Stimulated activated CD8-positive, alpha-beta memory T cell treated with anti-CD3 and anti-CD28 coated beads, Interleukin-12 subunit alpha, Interleukin-12 subunit beta, amount 100 ng/mL, for 24 hours (primary cell): ENCODE measurements at regions not wholly inside any gene's neighbourhood (a gene's known extent, or its start where the extent isn't known, plus 50 kb on each side); places are given as distances from the start of the nearest gene placed in this dataset.
A peak's percentile ranks its signal among the peaks of the same experiment; 100 is the strongest.
"Not testable (repeated sequence)": the region's sequence is repeated elsewhere in the genome, so short reads cannot be mapped to it uniquely, and the experiment has no call there.

Experiments used
- DNase-seq: peaks from one replicate; pipeline ENCODE4 v3.0.0-alpha.2; 2020; ENCODE audit errors: extremely low read depth

DNA sequence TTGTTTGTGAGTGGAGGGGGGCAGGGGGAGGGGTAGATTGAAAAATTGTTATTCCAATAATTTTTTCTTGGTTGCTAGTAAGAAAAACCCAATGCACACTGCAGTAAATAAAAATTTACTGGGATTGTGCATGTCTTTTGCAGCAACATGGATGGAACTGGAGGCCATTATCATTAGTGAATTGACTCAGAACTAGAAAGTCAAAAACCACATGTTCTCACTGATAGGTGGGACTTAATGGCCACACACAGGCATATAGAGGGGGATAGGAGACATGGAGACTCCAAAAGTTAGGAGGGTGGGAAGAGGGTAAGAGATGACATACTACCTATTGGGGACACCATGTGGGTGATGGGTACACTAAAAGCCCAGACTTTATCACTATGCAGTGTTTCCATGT lies 67.2 kb downstream of the BUB3 start:
- DNase-seq: no peak

DNA sequence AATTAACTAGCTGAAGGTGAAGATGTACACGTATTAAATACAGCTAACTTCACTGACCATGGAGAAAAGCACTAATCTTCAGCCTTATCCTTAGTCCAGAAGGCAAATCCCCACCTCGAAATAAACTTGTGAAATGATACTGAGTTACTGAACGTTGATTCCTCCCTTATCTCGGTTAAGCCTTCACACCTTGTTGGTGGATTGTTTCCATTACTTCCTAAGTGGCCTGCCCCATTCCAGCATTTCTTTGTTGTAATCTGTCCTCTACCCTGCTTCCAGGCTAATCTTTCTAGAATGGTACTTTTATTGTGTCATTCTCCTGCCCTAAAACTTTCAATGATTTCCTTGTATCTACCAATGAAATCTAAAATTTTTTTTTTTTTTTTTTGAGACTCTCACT lies 68.6 kb downstream of the BUB3 start:
- DNase-seq: no peak

DNA sequence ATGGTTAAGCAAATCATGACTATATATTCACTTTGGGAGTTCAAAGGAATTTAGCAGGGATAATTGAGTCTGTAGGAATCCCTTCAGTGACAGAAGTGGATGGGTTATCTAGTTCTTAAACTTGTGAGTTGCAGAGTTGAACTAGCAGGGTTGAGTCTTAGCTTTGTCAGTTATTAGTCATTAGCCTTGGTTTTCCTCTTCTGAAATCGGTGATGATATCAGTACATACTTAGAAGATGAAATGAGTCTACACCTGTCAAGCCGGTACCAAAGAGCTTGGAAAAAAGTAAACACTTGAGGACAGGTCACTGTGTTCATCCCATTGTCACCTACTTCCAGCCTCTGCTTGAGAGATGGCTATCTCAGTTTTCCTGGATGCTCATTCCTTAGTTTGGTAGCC lies 73.5 kb downstream of the BUB3 start:
- no peak for DNase-seq

DNA sequence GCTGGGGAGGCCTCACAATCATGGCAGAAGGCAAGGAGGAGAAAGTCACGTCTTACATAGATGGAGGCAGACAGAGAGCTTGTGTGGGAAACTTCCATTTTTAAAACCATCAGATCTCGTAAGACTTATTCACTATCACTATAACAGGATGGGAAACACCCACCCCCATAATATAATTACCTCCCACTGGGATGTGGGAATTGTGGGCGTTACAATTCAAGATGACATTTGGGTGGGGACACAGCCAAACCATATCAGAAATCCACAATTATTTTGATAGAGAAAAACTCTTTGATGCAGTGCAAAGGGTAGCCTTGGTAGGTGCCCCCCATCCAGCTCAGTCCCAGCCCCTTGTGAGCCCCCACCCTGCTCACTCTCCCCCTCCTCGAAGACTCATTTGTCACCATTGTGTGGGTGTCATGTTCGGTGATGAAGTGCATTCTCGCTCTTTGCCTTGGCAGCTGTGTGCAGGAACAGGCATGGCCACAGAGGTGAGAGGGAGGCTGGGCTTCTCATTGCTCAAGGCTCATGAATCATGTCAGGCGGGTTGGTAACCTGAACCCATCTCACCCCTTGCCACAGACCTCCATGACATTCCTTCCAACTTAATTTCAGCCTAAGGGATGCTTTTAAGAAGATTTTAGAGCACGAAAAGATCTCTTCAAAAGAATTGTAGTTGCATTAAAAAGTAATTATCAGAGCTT lies 75.9 kb downstream of the BUB3 start:
- DNase-seq: no peak

DNA sequence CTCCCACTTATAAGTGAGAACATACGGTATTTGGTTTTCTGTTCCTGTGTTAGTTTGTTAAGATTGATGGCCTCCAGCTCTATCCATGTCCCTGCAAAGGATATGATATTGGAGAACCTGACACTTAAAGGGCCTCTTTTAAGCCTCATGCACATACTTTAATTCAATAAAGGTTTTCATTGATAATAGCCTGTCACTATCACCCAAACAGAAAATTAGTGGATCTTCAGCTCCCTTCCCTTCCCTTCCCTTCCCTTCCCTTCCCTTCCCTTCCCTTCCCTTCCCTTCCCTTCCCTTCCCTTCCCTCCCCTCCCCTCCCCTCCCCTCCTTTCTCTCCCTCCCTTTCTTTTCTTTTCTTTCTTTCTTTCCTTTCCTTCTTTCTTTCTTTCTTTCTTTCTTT lies 78.7 kb downstream of the BUB3 start:
- DNase-seq: not testable (repeated sequence)

DNA sequence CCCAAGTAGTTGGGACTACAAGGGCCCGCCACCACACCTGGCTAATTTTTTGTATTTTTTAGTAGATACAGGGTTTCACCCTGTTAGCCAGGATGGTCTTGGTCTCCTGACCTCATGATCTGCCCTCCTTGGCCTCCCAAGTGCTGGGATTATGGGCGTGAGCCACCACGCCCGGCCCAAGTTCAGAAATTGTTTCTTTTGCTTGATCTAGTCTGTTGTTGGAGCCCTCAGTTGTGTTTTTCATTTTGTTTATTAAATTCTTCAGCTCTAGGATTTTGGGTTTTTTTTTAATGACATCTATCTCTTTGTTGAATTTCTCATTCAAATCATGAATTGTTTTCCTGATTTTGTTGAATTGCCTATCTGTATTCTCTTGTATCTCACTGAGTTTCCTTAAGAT lies 80.8 kb downstream of the BUB3 start:
- not testable (repeated sequence) for DNase-seq

DNA sequence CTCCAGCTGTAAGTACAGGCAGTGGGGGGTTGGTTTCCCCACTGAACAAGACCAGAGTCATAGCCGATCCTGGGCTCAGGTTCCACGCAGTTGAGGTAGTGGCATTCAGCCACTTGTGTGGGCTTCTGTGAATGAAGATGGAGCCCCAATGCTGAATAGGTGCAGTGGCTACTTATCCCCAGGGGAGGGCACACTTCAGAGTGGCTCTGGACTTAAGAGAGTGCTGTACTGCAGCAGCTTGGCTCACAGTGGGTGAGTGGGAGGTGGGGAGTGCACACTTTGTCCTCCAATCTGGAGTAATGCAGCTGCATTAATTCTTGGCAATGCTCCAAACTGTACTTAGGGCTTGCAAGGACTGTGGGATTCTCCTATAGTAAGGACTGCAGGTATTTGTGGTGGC lies 81.9 kb downstream of the BUB3 start:
- no peak for DNase-seq

DNA sequence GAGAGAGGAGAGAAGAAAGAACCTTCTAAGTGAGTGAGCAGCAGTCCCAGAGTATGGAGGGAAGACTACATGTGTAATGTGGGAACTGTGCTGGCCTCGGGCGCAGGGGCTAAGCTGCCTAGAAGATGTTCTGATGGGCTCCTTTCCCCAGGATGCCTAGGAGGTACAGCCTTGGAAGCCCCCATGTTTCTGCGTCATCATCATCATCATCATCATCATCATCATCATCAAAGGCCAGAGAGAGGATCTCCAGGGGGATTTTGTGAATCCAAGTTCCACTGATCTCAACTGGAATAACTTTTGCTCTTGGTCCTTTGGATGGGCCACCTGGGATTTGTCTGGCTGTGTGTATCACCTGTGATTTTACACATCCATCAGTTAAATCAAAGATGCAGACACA lies 86.0 kb downstream of the BUB3 start:
- DNase-seq: no peak

DNA sequence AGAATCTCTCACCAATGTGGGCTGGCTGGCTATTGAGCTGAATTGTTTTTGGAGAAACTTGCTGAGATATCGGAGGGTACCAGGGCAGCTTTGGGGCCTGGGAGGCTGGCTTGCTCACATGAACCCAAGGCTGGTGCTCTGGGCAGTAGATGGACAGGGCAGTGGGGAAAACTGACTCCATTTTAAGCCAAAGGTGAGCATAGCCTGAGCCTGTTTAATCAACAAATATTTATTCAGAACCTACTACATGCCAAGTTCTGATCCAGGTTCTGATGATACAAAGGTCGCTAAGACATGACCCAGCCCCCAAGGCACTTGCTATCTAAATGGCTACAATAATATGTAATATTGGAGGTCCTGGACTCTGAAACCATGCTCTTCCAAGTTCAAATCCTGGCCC lies 86.6 kb downstream of the BUB3 start:
- no peak for DNase-seq

DNA sequence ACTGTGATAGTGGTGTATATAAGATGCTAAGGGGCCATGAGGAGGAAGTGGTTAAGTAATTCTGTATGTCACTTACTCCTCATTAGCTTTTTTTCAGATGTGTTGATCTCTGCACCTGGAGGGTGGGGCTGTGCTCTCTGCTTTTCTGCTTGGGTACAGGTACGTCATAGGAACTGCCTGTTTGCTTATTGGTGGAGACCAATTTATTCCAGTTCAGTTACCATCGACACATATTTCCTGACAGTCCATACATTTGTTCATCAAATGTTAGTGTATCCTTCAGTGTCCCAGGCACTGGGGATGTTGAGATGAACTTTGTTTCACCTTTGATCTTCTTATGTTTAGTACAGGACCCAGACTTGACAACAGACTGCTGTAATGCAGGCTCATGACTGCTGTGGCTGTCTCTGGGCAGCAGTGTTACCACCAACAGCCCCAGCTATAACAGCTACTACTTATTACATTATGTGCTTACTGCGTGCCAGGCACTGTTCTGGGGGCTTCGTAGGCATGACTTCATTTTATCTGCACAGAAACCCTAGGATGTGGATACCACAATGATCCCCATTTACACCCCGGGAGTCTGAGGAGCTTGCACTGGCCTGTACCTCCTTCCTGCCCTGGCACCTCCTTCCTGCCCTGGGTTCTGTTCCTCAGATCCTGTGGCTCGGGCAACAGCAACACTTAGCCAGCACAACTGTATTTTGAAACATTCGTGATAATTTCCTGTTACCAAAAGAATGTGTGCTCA lies 87.4 kb downstream of the BUB3 start:
- DNase-seq: peak; percentile 3

DNA sequence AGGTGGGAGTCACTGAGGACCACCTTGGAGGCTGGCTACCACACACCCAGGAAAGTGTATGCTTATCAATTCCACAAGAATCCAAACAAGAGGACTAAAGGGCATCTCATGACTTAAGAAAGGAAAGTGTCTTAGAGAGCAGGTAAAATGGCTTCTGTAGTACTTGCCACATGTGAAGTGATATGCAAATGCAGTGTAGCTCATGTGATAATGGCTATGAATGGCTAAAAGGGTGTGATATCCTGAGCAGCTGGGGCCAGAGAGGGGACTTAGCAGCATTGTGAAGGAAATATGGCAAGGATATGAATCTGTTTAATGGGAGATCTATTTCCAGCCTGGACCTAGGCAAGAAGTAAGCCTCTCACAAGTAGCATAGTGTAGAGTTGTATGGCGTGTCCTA lies 90.5 kb downstream of the BUB3 start:
- DNase-seq: no peak

DNA sequence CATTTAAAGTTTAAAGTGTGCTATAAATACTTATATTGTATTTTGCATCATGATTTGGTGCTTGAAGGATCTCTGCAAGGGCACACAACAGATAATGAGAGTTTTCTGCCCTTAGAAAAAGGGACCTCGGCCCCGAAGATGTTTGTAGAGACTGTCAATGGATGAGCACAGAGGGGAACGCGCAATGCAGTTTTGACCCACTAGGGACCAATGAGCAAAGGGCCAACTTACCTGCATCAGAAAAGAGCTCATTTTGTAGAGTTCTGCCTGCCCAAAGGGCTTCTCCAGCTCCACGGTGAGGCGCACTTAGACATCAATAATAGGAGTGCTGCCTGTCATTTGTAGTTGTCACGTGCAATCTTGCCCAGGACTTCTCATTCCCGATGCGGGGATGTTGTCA lies 91.1 kb downstream of the BUB3 start:
- DNase-seq: no peak

DNA sequence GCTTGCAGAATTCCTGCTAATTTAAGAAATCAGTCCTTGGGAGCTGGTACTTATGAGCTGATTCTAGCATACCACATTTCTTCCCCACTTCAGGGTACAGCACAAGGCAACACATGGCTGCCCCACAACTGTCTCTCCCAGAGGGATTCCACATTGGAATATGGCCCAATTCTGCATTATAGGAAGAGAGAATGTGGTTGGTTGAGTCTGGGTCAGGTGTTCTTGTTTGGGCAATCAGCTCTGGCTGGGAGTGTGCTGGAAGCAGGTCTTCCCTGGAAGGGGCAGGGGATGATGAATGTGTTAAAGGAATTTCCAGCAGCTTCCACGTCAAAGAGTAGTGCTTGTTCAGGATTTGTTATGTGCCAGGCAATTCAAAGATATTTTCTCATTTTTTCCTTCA lies 95.7 kb downstream of the BUB3 start:
- DNase-seq: no peak

DNA sequence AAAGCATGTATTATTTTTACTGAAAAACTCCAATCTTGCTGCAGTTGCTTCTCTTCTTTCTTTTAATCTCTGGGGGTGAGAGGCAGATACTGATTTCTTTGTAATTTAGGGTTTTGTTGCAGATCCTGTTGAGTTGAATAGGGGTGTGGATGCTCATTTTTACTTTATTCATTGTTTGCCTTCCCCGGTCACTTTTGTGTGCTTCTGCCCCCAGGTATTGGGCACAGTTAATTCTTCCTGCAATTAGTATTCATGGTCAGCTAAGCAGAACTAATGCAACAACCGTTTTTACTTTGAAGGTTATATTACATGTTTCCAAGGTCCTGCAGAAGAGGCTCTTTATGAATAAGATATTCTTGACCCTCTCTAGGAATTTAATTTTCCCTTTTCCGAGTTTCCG lies 96.4 kb downstream of the BUB3 start:
- no peak for DNase-seq

DNA sequence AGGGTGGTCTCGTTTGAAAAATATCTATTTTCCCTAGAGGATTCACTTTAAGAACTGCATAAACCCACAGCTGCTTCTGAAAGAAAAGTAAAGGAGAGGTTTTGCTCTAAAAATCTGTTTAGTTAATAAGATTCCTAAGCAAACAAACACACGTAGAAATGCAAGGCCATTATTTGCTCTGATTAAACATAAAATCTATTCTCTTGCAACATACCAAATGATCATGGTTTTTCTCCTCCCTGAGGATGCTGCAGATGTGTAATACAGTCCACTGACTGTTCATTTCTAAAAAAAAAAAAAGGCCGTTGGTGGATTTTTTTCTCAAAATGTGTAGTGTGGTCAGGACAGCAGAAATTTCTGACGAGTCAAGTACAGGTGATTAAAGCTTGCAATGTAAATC lies 98.6 kb downstream of the BUB3 start:
- no peak for DNase-seq

DNA sequence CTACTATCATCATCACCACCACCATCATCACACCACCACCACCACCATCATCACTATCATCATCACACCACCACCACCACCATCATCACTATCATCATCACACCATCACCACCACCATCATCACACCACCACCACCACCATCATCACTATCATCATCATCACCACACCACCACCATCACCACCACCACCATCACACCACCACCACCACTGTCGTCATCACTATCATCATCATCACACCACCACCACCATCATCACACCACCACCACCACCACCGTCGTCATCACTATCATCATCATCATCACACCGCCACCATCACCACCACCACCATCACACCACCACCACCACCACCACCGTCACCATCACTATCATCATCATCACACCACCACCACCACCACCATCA lies 100.1 kb downstream of the BUB3 start:
- DNase-seq: not testable (repeated sequence)

DNA sequence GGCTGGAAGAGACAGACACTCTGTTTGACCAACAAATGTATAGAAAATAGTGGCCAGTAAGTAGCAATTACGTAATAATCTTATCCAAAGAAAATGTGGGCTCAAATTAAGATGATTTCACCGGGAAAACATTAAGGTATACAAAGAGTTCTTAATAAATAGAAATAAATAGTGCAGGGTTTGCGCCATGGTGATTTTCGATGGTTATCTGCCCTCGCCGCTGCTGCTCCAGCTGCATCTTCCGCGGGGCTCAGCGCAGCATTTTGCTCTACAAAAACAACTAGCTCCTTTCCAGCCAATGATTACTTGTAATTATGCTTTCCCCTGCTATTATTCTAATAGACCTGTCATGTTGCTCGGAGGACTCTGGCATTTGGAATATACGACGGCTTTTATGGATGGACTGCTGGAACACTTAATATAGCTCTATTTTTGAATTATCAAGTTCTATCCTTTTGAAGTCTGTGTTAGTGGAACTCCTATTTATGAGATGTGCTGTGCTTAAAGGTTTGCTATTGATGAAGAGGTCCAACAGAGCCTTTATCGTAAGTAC lies 103.8 kb downstream of the BUB3 start:
- DNase-seq: no peak

DNA sequence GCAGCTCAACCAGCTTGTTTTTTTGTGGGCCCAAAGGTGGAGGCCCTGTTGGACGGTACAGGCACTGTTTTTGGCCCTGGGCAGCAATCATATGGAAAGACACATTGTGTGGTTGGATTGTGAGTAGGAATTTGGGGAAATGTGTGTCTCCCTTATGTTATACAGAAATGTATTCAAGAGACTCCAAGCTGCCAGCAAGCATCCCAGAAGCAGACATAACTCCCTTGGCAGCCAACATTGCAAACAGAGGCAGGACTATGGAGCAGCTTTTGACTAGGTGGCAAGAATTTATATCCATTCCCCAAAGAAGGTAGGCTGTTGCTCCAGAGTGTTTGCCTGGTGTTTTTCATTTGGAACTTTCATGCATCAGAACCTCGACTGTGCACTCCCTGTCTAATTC lies 104.9 kb downstream of the BUB3 start:
- DNase-seq: no peak

DNA sequence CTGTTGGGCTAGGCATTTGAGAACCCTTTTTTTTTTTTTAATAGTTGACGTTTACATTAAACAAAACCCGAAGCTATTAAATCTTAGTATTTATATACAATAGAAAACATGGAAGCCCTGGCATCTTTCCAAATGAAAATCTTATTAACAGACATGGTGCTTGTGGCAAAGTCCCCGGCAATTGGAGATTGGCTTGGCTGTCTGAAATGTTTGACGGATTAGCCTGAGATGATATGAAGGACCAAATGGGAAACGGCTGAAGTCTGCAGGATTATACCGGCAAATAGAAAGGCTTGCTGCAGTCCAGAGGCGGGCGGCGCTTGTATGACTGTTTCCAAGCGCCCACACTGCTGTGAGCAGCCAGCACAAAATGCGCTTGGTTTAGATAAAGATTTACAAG lies 105.6 kb downstream of the BUB3 start:
- DNase-seq: no peak

DNA sequence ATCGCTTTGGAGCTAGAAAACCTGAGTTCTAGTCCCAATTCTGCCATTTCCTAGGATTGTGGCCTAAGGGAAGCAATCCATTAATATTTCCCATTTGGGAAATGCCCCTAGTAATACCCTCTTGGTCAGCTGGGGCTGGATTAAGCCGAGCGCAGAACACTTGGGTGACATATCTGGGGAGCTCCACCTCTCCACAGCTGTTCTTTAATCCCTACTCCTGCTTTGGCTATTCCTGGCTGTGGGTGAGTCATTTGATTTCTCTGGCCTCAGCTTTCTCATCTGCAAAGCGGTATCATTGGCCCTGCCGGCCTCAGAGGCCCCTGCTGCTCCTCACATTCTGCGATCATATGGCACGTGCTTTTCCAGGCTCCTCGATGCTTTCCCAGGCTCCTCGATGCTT lies 108.3 kb downstream of the BUB3 start:
- DNase-seq: no peak

DNA sequence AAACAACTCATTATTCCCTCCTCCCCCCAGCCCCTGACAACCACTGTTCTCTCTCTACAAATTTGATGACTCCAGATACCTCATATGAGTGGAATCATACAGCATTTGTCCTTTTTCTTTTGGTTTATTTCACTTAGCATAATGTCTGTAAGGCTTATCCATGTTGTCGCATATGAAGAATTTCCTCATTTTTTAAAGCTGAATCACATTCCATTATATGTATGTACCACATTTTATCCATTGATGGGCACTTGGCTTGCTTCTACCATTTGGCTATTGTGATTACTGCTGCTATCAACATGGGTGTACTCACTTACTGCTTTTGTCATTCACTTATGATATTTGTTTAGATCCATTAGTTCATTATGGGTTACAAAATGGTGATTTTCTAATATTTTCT lies 112.8 kb downstream of the BUB3 start:
- no peak for DNase-seq

DNA sequence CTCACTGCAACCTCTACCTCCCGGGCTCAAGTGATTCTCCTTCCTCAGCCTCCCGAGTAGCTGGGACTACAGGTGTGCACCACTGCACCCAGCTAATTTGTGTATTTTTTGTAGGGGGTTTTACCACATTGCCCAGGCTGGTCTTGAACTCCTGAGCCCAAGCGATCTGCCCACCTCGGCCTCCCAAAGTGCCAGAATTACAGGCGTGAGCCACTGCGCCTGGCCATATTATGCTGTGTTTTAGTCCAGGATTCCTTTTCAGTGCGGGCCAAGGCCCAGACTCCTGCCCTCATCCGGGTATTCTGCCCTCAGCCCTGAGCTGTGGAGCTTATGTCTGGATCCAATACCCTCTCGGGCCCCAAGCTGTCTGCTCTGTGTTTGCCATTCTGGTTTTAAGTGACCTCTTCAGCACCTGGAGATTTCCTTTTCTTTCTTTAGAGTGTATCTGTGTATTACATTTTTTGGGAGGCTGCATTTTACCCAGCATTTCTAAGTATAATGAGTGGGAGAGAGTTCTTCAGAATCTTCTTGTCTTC lies 114.9 kb downstream of the BUB3 start:
- no peak for DNase-seq

DNA sequence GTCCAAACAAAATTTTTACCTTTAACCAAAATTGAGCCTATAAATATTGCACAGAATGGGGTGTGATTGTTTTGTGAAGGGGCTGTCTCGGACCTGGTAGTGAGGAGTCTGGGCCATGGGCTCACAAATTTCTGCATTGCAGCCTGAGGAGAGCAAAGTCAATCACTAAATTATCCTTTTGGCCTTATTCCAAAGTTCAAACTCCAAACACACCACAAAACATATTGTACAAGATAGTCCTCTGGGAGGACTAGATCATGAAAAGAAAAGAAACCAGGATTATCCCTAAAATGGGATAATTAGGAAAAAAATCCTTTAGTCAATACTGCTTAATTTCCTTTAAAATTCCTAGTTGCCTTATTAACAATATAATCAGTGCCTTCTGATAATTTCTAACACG lies 115.5 kb downstream of the BUB3 start:
- no peak for DNase-seq
